Neural crest cell (in vitro differentiated cells): ENCODE measurements at regions not wholly inside any gene's neighbourhood (a gene's known extent, or its start where the extent isn't known, plus 50 kb on each side); places are given as distances from the start of the nearest gene placed in this dataset.

ENCODE experiments used
- DNase-seq: peaks from one replicate; pipeline ENCODE4 v3.0.0; 2021; ENCODE audit warnings: low read depth, mixed read lengths, low spot score
- H3K27ac Mint-ChIP-seq: one replicate; pipeline ENCODE4 v1.8.0; 2021; ENCODE audit warnings: mild to moderate bottlenecking, mixed read lengths; ENCODE audit not compliant: unreplicated experiment
- H3K27me3 Mint-ChIP-seq: 2 replicates; pipeline ENCODE4 v1.8.0; 2021; ENCODE audit warnings: low read depth, mild to moderate bottlenecking, mixed read lengths
- H3K36me3 Mint-ChIP-seq: 2 replicates; pipeline ENCODE4 v1.8.0; 2021; ENCODE audit warnings: low read depth, mild to moderate bottlenecking, mixed read lengths
- H3K4me1 Mint-ChIP-seq: 2 replicates; pipeline ENCODE4 v1.8.0; 2021; ENCODE audit warnings: mixed read lengths
- H3K4me3 Mint-ChIP-seq: one replicate; pipeline ENCODE4 v1.8.0; 2021; ENCODE audit warnings: mild to moderate bottlenecking, mixed read lengths
- H3K9me3 Mint-ChIP-seq: 2 replicates; pipeline ENCODE4 v1.8.0; 2021; ENCODE audit warnings: mixed read lengths
- TF ChIP-seq, protein P1 (sequence below): fragments of 200-600 bp; sonication (generic); conservative IDR thresholded peaks from 2 replicates; pipeline ENCODE4 v1.5.0; 2021; ENCODE audit warnings: antibody characterized with exemption, mild to moderate bottlenecking

DNA sequence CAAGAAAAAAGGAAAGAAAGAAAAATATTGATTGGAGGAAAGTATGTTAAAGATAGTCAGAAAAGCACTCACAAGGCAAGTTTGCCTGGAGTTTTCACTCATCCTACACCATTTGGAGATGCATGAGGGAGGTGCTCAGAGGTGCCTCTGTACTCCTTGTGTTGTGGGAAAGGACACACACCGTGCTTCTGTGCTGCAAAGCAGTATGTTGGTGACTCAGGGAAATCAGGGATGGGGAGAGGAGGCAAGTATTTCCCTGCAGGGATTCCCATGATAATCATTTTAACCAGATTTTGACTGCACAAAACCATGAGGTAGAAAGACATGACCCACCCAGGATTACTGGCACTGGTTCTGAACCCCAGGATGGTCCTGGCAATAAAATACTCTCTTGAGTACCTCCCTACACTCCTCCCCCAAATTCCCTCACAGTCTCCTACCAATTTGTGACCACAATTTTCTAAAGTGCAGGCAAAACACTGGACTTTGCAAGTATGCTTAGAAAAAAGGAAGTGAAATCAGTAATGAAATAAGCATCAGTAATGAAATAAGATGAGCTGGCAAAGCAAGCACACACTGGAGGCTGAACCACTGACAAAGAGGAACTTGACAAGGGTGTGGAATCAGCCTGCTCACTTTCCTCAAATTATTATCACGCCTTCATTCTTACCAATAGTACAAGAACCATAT is 155.5 kb upstream of the ACVR2A start:
- DNase-seq: no peak
- H3K4me1 Mint-ChIP-seq: no peaks in the 10 kb centered on the region
- TF ChIP-seq, protein P1, sequence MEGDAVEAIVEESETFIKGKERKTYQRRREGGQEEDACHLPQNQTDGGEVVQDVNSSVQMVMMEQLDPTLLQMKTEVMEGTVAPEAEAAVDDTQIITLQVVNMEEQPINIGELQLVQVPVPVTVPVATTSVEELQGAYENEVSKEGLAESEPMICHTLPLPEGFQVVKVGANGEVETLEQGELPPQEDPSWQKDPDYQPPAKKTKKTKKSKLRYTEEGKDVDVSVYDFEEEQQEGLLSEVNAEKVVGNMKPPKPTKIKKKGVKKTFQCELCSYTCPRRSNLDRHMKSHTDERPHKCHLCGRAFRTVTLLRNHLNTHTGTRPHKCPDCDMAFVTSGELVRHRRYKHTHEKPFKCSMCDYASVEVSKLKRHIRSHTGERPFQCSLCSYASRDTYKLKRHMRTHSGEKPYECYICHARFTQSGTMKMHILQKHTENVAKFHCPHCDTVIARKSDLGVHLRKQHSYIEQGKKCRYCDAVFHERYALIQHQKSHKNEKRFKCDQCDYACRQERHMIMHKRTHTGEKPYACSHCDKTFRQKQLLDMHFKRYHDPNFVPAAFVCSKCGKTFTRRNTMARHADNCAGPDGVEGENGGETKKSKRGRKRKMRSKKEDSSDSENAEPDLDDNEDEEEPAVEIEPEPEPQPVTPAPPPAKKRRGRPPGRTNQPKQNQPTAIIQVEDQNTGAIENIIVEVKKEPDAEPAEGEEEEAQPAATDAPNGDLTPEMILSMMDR: no peak
- H3K27me3 Mint-ChIP-seq: no peaks in the 10 kb centered on the region
- no peak overlapping the region for H3K4me3 Mint-ChIP-seq
- no peak overlapping the region for H3K27ac Mint-ChIP-seq
- H3K9me3 Mint-ChIP-seq: peaks cover 5% of the 10 kb centered on the region
- H3K36me3 Mint-ChIP-seq: no peaks in the 10 kb centered on the region

DNA sequence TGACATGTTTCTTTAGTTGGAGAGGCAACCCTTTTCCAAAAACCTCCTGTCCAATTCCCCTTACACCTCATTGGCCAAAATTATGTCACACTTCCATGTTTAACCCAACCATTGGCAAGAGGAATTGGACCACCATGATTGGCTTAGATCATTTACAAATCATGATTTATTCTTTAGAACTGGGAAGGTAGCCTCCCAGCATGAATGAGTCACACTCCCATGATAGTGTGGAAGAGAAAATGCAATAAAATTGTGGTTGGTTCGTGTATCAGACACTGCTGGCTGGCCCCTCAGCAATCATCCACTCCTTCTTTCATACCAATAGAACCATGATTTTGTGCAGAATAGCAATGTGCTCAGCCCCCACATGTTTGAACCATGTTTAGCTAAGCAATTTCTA is 156.6 kb upstream of the ACVR2A start:
- peaks cover 9% of the 10 kb centered on the region for H3K9me3 Mint-ChIP-seq
- no peak overlapping the region for H3K4me3 Mint-ChIP-seq
- no peaks in the 10 kb centered on the region for H3K27me3 Mint-ChIP-seq
- no peak for DNase-seq
- peaks cover 6% of the 10 kb centered on the region for H3K4me1 Mint-ChIP-seq
- no peak overlapping the region for H3K27ac Mint-ChIP-seq
- TF ChIP-seq, protein P1: no peak
- H3K36me3 Mint-ChIP-seq: no peaks in the 10 kb centered on the region

DNA sequence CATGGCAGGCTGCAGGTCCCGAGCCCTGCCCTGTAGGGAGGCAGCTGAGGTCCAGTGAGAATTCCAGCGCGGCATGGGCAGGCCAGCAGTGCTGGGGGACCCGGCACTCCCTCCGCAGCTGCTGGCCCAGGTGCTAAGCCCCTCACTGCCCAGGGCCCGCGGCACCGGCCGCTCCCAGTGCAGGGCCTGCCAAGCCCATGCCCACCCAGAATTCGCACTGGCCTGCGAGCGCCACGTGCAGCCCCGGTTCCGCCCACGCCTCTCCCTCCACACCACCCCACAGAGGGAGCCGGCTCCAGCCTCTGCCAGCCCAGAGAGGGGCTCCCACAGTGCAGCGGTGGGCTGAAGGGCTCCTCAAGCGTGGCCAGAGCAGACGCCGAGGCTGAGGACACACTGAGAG is 158.5 kb upstream of the ACVR2A start:
- H3K9me3 Mint-ChIP-seq: peaks cover 5% of the 10 kb centered on the region
- no peaks in the 10 kb centered on the region for H3K36me3 Mint-ChIP-seq
- TF ChIP-seq, protein P1: no peak
- no peak for DNase-seq
- no peaks in the 10 kb centered on the region for H3K27me3 Mint-ChIP-seq
- no peak overlapping the region for H3K27ac Mint-ChIP-seq
- peaks cover 7% of the 10 kb centered on the region for H3K4me1 Mint-ChIP-seq
- no peak overlapping the region for H3K4me3 Mint-ChIP-seq

DNA sequence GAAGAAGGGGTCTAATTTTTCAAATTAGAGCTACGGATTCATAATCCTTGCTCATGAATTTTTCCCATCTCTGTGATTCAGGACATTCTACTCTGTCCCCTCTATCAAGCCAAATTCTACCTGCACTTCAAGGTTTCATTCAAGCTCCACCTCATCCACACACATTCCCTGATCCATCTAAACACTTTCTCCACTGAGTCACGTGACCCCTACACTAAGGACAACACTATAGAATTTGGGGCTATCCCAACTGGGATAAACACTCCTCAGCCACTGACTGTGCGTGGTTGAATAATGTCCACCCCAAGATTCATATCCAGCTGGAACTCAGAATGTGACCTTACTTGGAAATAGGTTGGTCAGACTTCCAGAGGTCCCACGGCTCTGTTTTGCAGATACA is 159.9 kb upstream of the ACVR2A start:
- Mint-ChIP-seq H3K36me3 (no peaks in the 10 kb centered on the region), H3K27ac (no peak overlapping the region), H3K9me3 (peaks cover 5% of the 10 kb centered on the region), H3K27me3 (no peaks in the 10 kb centered on the region), H3K4me3 (no peak overlapping the region), H3K4me1 (peaks cover 7% of the 10 kb centered on the region)
- DNase-seq: no peak
- TF ChIP-seq, protein P1: no peak

DNA sequence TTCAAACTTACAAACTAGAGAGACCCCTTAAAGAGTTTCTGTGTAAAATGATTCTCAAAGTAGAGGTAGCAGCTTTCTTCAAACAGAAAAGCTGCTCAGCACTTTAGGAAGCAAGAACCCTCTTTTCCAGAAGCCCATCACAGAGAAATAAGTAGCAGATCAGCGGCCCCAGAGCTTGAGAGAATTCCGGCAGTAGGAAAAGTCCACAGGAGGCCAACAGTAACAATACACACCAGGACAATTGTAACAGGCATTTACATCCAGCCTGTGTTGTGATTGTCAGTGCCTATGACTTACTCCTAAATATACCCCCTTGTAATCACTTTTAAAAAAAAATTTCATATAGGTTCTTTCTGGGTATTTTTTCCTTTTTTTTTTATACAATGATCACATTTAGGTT is 161.4 kb upstream of the ACVR2A start:
- DNase-seq: no peak
- TF ChIP-seq, protein P1: no peak
- Mint-ChIP-seq H3K27ac (no peak overlapping the region), H3K4me1 (peaks cover 7% of the 10 kb centered on the region), H3K36me3 (no peaks in the 10 kb centered on the region), H3K27me3 (no peaks in the 10 kb centered on the region), H3K9me3 (peaks cover 5% of the 10 kb centered on the region), H3K4me3 (no peak overlapping the region)
